OCI-LY3 (cell line): ENCODE measurements at regions not wholly inside any gene's neighbourhood (a gene's known extent, or its start where the extent isn't known, plus 50 kb on each side); places are given as distances from the start of the nearest gene placed in this dataset.

Experiments used
- H2AFZ ChIP-seq: fragments of 200-600, 300-600 bp; shearing (Covaris generic); 2 replicates; pipeline ENCODE4 v1.6.0; 2014; ENCODE audit warnings: antibody characterized with exemption, low read depth, low read length
- H3K27ac ChIP-seq: fragments of 200-600, 300-600 bp; sonication (generic); 2 replicates; pipeline ENCODE4 v1.5.1; 2014; ENCODE audit warnings: mild to moderate bottlenecking, low read length, moderate library complexity, mixed read lengths
- H3K27me3 ChIP-seq: fragments of 200-600, 300-600 bp; sonication (generic); 2 replicates; pipeline ENCODE4 v1.6.1; 2014; ENCODE audit warnings: low read depth, low read length, mixed read lengths
- H3K36me3 ChIP-seq: fragments of 200-600, 300-600 bp; sonication (generic); replicated peaks from 2 replicates; pipeline ENCODE3; 2014; ENCODE audit warnings: low read depth, low read length, mixed read lengths
- H3K4me1 ChIP-seq: fragments of 300-600, 200-600 bp; sonication (generic); 2 replicates; pipeline ENCODE4 v1.6.1; 2014; ENCODE audit warnings: low read length, mixed read lengths
- H3K4me2 ChIP-seq: fragments of 200-600, 300-600 bp; sonication (generic); 2 replicates; pipeline ENCODE4 v1.6.1; 2014; ENCODE audit warnings: low read length, mixed read lengths
- H3K4me3 ChIP-seq: fragments of 300-600, 200-600 bp; sonication (generic); 2 replicates; pipeline ENCODE4 v1.5.1; 2014; ENCODE audit warnings: antibody characterized with exemption, mild to moderate bottlenecking, low read length, moderate library complexity
- H3K79me2 ChIP-seq: fragments of 300-600, 200-600 bp; shearing (Covaris generic); 2 replicates; pipeline ENCODE4 v1.6.1; 2014; ENCODE audit warnings: mild to moderate bottlenecking, low read length, mixed read lengths
- H3K9ac ChIP-seq: fragments of 300-600, 200-600 bp; shearing (Covaris generic); 2 replicates; pipeline ENCODE4 v1.6.0; 2014; ENCODE audit warnings: mild to moderate bottlenecking, low read length, moderate library complexity
- H3K9me3 ChIP-seq: fragments of 200-600, 300-600 bp; shearing (Covaris generic); 2 replicates; pipeline ENCODE4 v1.6.1; 2014; ENCODE audit warnings: low read length, mixed read lengths; ENCODE audit not compliant: insufficient read depth
- H4K20me1 ChIP-seq: fragments of 200-600, 300-600 bp; sonication (generic); 2 replicates; pipeline ENCODE4 v1.6.1; 2016; ENCODE audit warnings: low read length, mixed read lengths; ENCODE audit not compliant: insufficient read depth
- EZH2phosphoT487 ChIP-seq: fragments of 200-600 bp; shearing (Covaris generic); IDR thresholded peaks from 2 replicates; pipeline ENCODE4 v1.6.1; 2018; ENCODE audit warnings: antibody characterized with exemption, mixed run types, low read depth
- TF ChIP-seq, protein P1 (sequence below): fragments of 200-600, 300-600 bp; sonication (generic); IDR thresholded peaks from 2 replicates; pipeline ENCODE4 v1.5.1; 2014; ENCODE audit warnings: antibody characterized with exemption, low read length, low read depth

DNA sequence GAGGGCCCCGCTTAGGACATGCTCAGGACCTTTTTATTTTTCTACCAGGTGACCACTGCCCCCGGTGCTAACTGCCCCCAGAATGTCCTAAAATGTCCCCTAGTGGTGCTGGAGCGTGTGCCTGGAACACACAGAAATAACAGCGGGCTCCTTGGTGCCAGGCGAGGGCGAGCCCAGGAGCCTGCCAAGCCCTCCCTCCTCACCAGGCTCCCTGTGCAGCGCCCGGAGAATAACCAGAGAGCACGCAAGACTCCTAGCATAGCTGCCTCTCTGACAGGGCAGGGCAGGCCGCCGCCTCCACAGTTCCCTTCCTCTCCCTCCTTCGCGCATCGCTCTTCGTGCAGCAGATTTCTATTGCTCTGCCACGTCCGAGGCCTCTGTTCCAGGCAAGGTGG, 84.3 kb upstream of the ZNF516 start:
- Histone ChIP-seq H3K4me2 (no peak overlapping the region), H2AFZ (no peak overlapping the region), H3K9me3 (no peaks in the 10 kb centered on the region), H3K79me2 (no peaks in the 10 kb centered on the region), H3K36me3 (no peaks in the 10 kb centered on the region), H4K20me1 (no peaks in the 10 kb centered on the region), H3K9ac (no peak overlapping the region), H3K4me3 (no peak overlapping the region), H3K27me3 (peaks cover 9% of the 10 kb centered on the region; the same call in 1 of the 2 replicates), H3K4me1 (no peaks in the 10 kb centered on the region), H3K27ac (no peak overlapping the region)
- no peak for TF ChIP-seq EZH2phosphoT487
- TF ChIP-seq, protein P1, sequence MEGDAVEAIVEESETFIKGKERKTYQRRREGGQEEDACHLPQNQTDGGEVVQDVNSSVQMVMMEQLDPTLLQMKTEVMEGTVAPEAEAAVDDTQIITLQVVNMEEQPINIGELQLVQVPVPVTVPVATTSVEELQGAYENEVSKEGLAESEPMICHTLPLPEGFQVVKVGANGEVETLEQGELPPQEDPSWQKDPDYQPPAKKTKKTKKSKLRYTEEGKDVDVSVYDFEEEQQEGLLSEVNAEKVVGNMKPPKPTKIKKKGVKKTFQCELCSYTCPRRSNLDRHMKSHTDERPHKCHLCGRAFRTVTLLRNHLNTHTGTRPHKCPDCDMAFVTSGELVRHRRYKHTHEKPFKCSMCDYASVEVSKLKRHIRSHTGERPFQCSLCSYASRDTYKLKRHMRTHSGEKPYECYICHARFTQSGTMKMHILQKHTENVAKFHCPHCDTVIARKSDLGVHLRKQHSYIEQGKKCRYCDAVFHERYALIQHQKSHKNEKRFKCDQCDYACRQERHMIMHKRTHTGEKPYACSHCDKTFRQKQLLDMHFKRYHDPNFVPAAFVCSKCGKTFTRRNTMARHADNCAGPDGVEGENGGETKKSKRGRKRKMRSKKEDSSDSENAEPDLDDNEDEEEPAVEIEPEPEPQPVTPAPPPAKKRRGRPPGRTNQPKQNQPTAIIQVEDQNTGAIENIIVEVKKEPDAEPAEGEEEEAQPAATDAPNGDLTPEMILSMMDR = no peak

GRCh38 chr18:76578571-76579300, 83.7 kb upstream of the ZNF516 start:
- no peaks in the 10 kb centered on the region for H3K4me1 ChIP-seq
- no peaks in the 10 kb centered on the region for H3K9me3 ChIP-seq
- TF ChIP-seq, protein P1 = no peak
- no peak for TF ChIP-seq EZH2phosphoT487
- H3K9ac ChIP-seq = no peak overlapping the region
- no peaks in the 10 kb centered on the region for H3K36me3 ChIP-seq
- no peak overlapping the region for H2AFZ ChIP-seq
- no peak overlapping the region for H3K27ac ChIP-seq
- H3K27me3 ChIP-seq = peaks cover 9% of the 10 kb centered on the region; the same call in 1 of the 2 replicates
- H4K20me1 ChIP-seq = no peaks in the 10 kb centered on the region
- no peak overlapping the region for H3K4me2 ChIP-seq
- no peak overlapping the region for H3K4me3 ChIP-seq
- H3K79me2 ChIP-seq = no peaks in the 10 kb centered on the region

DNA sequence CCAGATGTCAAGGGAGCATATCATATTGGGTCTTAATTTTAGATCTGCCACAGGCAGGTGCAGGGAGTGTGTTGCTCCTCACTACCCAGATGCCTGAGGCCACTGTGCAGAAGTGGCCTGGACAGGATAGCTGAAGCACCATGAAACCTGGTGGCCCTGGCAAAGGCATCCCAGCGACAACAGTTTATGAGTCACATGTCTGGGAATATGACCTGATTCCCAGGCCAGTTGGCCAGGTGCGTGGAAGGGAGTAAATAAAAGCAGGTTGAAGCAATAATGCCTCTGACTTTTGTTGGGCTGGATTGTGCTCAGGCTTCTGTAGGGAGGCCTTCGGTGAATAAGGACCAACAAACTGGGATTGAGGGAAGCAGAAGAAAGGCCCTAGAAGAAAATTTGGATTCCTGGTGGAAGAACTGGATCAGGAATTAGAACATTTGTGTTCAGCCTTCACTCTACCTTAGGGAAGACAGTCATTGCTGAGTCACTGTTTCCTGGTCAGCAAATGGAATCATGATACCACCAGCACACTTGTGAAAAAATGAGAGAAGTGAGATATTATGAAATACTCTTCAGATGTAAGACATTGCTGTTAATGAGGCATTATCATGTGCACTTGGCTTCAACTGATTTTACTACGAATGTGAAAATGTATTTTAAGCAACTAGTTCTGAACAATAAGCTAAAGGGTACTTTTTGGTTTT, 78.4 kb upstream of the ZNF516 start:
- Histone ChIP-seq H3K27ac (no peak overlapping the region), H2AFZ (no peak overlapping the region)

More for the DNA sequence above, 78.4 kb upstream of the ZNF516 start:
- Histone ChIP-seq H3K27me3 (0 out of 2 replicates have a peak, but pooled peaks cover 4% of the 10 kb centered on the region), H3K9ac (no peak overlapping the region), H4K20me1 (no peaks in the 10 kb centered on the region), H3K36me3 (no peaks in the 10 kb centered on the region), H3K4me3 (no peak overlapping the region), H3K4me2 (no peak overlapping the region), H3K4me1 (no peaks in the 10 kb centered on the region), H3K9me3 (no peaks in the 10 kb centered on the region), H3K79me2 (no peaks in the 10 kb centered on the region)
- TF ChIP-seq, protein P1 = no peak
- TF ChIP-seq EZH2phosphoT487 = no peak
